Activated T-cell treated with anti-CD3 and anti-CD28 coated beads, Interleukin-2, amount 50 U/mL, for 72 hours (primary cell): ENCODE measurements at regions not wholly inside any gene's neighbourhood (a gene's known extent, or its start where the extent isn't known, plus 50 kb on each side); places are given as distances from the start of the nearest gene placed in this dataset.

Experiments used
- ATAC-seq, 2 donors: fragments of 150-1000 bp; cut with Tn5 transposase; replicated peaks in 1 of 2; 2 replicates each; pipeline ENCODE4 v1.10.0; 2021; ENCODE audit warnings: moderate library complexity in 2 of 2, mild to moderate bottlenecking in 1 of 2
- DNase-seq, 2 donors: peaks; one replicate each; pipeline ENCODE4 v3.0.0; 2021 to 2022; ENCODE audit warnings: mixed read lengths in 1 of 2
- H3K27ac Mint-ChIP-seq: one replicate; pipeline ENCODE4 v1.8.0; 2022; ENCODE audit warnings: mild to moderate bottlenecking, moderate library complexity, mixed read lengths
- H3K27me3 Mint-ChIP-seq: one replicate; pipeline ENCODE4 v1.8.0; 2022; ENCODE audit warnings: low read depth, mixed read lengths
- H3K36me3 Mint-ChIP-seq, 2 donors: one replicate each; pipeline ENCODE4 v1.8.0; 2022; ENCODE audit warnings: mixed read lengths in 2 of 2, mild to moderate bottlenecking in 1 of 2; ENCODE audit not compliant: insufficient read depth in 2 of 2
- H3K4me1 Mint-ChIP-seq: one replicate; pipeline ENCODE4 v1.8.0; 2022; ENCODE audit warnings: low read depth, mixed read lengths
- H3K4me3 Mint-ChIP-seq, 2 donors: one replicate each; pipeline ENCODE4 v1.8.0; 2022; ENCODE audit warnings: mild to moderate bottlenecking in 2 of 2, mixed read lengths in 2 of 2, moderate library complexity in 2 of 2
- H3K9me3 Mint-ChIP-seq, 2 donors: one replicate each; pipeline ENCODE4 v1.8.0; 2022; ENCODE audit warnings: mixed read lengths in 2 of 2

GRCh38 chr5:33161421-33161820 is 279.3 kb upstream of the TARS1 start:
- DNase-seq: no peak
- Mint-ChIP-seq H3K9me3 (peaks cover 0 to 2% of the 10 kb centered on the region in 2 donors), H3K27ac (no peak overlapping the region)

GRCh38 chr5:33162057-33162456 is 278.7 kb upstream of the TARS1 start:
- H3K4me1 Mint-ChIP-seq: no peaks in the 10 kb centered on the region
- ATAC-seq (no peak), DNase-seq (no peak)
- no peaks in the 10 kb centered on the region for H3K27me3 Mint-ChIP-seq
- H3K27ac Mint-ChIP-seq: no peak overlapping the region
- no peaks in the 10 kb centered on the region for H3K36me3 Mint-ChIP-seq
- H3K4me3 Mint-ChIP-seq: no peak overlapping the region
- H3K9me3 Mint-ChIP-seq: peaks cover 0 to 2% of the 10 kb centered on the region in 2 donors

More at GRCh38 chr5:33161421-33161820, 279.3 kb upstream of the TARS1 start:
- no peak for ATAC-seq
- H3K36me3 Mint-ChIP-seq: no peaks in the 10 kb centered on the region
- no peak overlapping the region for H3K4me3 Mint-ChIP-seq
- no peaks in the 10 kb centered on the region for H3K27me3 Mint-ChIP-seq
- H3K4me1 Mint-ChIP-seq: no peaks in the 10 kb centered on the region

DNA sequence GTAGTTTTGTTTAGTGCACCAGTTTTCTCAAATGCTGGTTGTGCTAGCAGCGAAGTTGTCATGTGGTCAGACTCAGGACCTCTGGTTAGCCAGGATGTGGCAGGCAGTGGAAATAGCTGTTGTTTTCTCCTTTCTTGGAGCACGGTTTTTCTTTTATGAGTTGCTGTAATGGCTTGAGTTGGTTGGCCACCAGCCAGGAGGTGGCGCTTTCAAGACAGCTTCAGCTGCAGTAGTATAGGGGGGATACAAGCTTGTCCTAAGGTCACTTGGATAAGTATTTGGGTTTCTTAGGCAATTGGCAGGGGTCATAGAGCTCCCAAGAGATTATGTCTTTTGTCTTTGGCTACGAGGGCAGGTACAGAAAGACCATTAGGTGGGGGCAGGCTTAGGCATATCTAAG is 274.2 kb upstream of the TARS1 start:
- DNase-seq: no peak
- Mint-ChIP-seq H3K36me3 (peaks cover 0 to 10% of the 10 kb centered on the region in 2 donors), H3K27ac (no peak overlapping the region), H3K9me3 (peaks cover 9 to 16% of the 10 kb centered on the region in 2 donors), H3K4me1 (no peaks in the 10 kb centered on the region), H3K27me3 (no peaks in the 10 kb centered on the region), H3K4me3 (no peak overlapping the region)
- no peak for ATAC-seq

DNA sequence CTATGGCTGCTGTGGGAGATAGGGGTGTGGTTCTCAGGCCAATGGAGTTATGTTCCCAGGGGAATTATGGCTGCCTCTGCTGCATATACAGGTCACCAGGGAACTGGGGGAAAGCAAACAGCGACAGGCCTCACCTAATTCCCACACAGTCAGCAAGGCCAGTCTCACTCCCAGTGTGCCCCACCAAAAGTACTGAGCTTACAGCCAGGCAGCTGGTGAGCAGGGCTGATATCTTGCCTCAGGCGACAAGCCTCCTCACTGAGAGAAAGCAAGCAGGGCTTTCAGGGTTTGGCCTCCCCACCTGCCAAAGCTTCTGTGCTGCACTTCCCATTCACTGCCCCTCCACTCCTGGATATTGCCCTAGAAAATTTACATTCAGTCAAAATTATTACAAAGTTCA is 273.8 kb upstream of the TARS1 start:
- H3K4me3 Mint-ChIP-seq: no peak overlapping the region
- H3K4me1 Mint-ChIP-seq: no peaks in the 10 kb centered on the region
- peaks cover 0 to 10% of the 10 kb centered on the region in 2 donors for H3K36me3 Mint-ChIP-seq
- peaks cover 11 to 16% of the 10 kb centered on the region in 2 donors for H3K9me3 Mint-ChIP-seq
- no peak overlapping the region for H3K27ac Mint-ChIP-seq
- ATAC-seq: no peak
- no peak for DNase-seq
- H3K27me3 Mint-ChIP-seq: no peaks in the 10 kb centered on the region

DNA sequence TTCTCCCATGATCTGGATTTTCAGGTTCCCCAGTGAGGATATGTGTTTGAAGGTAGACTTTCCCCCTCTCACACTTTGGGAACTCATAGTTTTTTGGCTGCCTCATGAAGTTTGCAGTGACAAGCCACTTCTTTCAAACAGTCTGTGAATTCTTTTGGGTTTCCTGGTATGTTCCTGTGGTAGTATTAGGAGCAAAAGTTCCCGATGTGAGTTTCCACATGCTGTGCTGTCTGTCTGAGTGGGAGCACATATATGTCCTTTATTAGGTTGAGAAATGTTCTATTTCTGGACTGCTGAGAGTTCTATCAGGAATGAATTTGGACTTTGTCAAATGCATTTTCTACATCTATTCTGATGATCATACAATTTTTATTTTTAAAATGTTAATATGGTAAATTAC is 273.2 kb upstream of the TARS1 start:
- Mint-ChIP-seq H3K27ac (no peak overlapping the region), H3K9me3 (peaks cover 11 to 17% of the 10 kb centered on the region in 2 donors), H3K4me1 (no peaks in the 10 kb centered on the region), H3K4me3 (no peak overlapping the region), H3K27me3 (no peaks in the 10 kb centered on the region), H3K36me3 (peaks cover 0 to 10% of the 10 kb centered on the region in 2 donors)
- no peak for DNase-seq
- no peak for ATAC-seq

GRCh38 chr5:33170411-33170810 is 270.4 kb upstream of the TARS1 start:
- Mint-ChIP-seq H3K27ac (no peak overlapping the region), H3K27me3 (no peaks in the 10 kb centered on the region), H3K4me1 (no peaks in the 10 kb centered on the region), H3K9me3 (peaks cover 11 to 17% of the 10 kb centered on the region in 2 donors), H3K4me3 (no peak overlapping the region), H3K36me3 (peaks cover 0 to 10% of the 10 kb centered on the region in 2 donors)
- ATAC-seq (no peak), DNase-seq (no peak)

DNA sequence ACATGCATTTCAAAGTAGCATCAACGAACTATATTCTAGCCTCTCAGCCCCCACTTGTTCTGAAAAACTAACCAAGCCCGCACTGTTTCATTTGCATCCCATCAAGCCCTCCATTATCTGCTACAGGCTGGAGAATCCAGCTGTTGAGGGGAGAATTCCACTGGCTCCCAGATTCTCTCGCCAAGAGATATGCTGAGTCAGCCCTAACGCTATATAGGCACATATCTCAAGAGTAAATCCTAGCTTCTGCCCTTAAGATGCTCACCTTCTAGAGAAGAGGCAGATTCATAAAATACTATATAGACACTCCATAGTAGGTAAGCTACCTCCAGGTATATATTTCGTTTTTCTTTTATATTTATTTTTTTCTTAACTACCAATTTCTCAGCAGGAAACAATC is 266.4 kb upstream of the TARS1 start:
- Mint-ChIP-seq H3K9me3 (peaks cover 14 to 16% of the 10 kb centered on the region in 2 donors), H3K27ac (no peak overlapping the region), H3K36me3 (peaks cover 0 to 10% of the 10 kb centered on the region in 2 donors), H3K27me3 (no peaks in the 10 kb centered on the region), H3K4me3 (no peak overlapping the region), H3K4me1 (no peaks in the 10 kb centered on the region)
- no peak for DNase-seq
- no peak for ATAC-seq

DNA sequence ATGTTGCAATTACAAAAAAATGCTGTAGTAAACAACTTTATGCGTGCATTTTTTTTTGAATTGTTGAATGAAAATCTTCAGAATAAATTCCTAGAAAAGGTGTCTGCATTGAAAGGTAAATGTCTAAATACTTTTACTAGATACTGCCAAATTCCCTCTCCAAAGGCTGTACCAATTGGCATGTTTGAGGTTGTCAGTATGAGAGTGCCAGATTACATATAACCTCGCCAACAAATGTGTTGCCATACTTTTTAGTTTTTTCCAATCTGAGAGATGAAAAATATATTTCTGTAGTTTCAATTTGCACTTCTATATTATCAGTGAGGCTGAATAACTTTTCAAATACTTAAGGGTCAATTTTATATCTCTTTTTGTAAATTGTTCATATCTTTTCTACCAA is 261.5 kb upstream of the TARS1 start:
- no peak for ATAC-seq
- Mint-ChIP-seq H3K4me1 (no peaks in the 10 kb centered on the region), H3K27ac (peak overlapping the region; percentile 80), H3K4me3 (no peak overlapping the region), H3K27me3 (no peaks in the 10 kb centered on the region), H3K36me3 (no peaks in the 10 kb centered on the region), H3K9me3 (peaks cover 0 to 7% of the 10 kb centered on the region in 2 donors)
- DNase-seq: no peak

- Mint-ChIP-seq H3K27ac (no peak overlapping the region), H3K9me3 (peaks cover 0 to 7% of the 10 kb centered on the region in 2 donors), H3K4me3 (no peak overlapping the region), H3K36me3 (no peaks in the 10 kb centered on the region), H3K27me3 (no peaks in the 10 kb centered on the region), H3K4me1 (no peaks in the 10 kb centered on the region)
- ATAC-seq: no peak
- no peak for DNase-seq
These were observed 259.9 kb upstream of the TARS1 start for GRCh38 chr5:33180900-33181299.

- peaks cover 0 to 5% of the 10 kb centered on the region in 2 donors for H3K9me3 Mint-ChIP-seq
- no peak overlapping the region for H3K4me3 Mint-ChIP-seq
- no peaks in the 10 kb centered on the region for H3K27me3 Mint-ChIP-seq
- no peak overlapping the region for H3K27ac Mint-ChIP-seq
- H3K4me1 Mint-ChIP-seq: no peaks in the 10 kb centered on the region
- no peaks in the 10 kb centered on the region for H3K36me3 Mint-ChIP-seq
- no peak for DNase-seq
- ATAC-seq: no peak
These were observed 257.8 kb upstream of the TARS1 start for GRCh38 chr5:33182986-33183385.

DNA sequence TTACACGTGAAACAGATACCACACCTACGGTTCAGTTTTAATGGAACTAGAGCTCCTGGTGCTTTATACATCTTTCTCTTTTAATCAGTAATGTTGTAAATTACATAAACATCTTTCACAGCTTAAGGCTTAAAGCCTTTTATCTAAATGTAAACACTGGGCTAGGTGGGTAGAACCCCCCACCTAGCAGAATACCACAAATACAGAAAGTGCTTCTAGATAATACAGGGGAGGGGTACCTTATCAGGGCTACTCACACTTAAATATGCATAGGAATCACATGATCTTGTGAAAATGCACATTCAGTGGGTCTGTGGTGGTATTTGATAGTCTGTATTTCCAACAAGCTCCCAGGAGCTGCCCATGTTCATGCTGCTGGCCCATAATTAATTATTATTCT is 256.4 kb upstream of the TARS1 start:
- no peaks in the 10 kb centered on the region for H3K27me3 Mint-ChIP-seq
- no peaks in the 10 kb centered on the region for H3K36me3 Mint-ChIP-seq
- no peaks in the 10 kb centered on the region for H3K4me1 Mint-ChIP-seq
- H3K9me3 Mint-ChIP-seq: peaks cover 3 to 6% of the 10 kb centered on the region in 2 donors
- H3K27ac Mint-ChIP-seq: no peak overlapping the region
- ATAC-seq (no peak), DNase-seq (no peak)
- no peak overlapping the region for H3K4me3 Mint-ChIP-seq

- Mint-ChIP-seq H3K4me1 (no peaks in the 10 kb centered on the region), H3K27me3 (no peaks in the 10 kb centered on the region), H3K36me3 (peaks cover 0 to 1% of the 10 kb centered on the region in 2 donors), H3K9me3 (peaks cover 8 to 9% of the 10 kb centered on the region in 2 donors), H3K27ac (no peak overlapping the region), H3K4me3 (no peak overlapping the region)
- ATAC-seq (no peak), DNase-seq (no peak)
These were observed 252.7 kb upstream of the TARS1 start for GRCh38 chr5:33188089-33188488.

GRCh38 chr5:33194914-33195313 is 245.9 kb upstream of the TARS1 start:
- no peak overlapping the region for H3K4me3 Mint-ChIP-seq
- H3K4me1 Mint-ChIP-seq: no peaks in the 10 kb centered on the region
- no peak overlapping the region for H3K27ac Mint-ChIP-seq
- no peaks in the 10 kb centered on the region for H3K27me3 Mint-ChIP-seq
- no peak for DNase-seq
- peaks cover 0 to 1% of the 10 kb centered on the region in 2 donors for H3K36me3 Mint-ChIP-seq
- peaks cover 4 to 9% of the 10 kb centered on the region in 2 donors for H3K9me3 Mint-ChIP-seq
- no peak for ATAC-seq

DNA sequence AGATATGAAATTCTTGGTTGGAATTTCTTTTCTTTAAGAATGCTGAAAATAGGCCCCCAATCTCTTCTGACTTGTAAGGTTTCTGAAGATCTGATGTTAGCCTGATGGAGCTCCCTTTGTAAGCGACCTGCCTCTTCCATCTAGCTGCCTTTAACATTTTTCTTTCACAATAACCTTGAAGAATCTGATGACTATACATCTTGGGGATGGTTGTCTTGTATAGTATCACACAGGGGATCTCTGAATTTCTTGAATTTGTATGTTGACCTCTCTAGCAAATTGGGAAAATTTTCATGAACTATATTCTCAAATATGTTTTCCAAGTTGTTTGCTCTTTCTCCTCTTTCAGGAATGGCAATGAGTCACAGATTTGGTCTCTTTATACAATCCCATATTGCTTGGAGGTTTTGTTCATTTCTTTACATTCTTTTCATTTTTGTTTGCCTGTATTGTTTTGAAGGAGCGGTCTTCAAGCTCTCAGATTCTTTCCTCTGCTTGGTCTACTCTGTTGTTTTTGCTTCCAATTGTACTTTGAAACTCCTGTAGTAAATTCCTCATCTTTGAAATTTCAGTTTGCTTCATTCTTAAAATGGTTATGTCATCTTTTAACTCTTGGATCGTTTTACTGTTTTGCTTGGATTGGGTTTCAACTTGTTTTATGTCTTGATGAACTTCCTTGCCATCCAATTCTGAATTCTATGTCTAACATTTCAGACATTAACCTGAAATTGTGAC is 245.2 kb upstream of the TARS1 start:
- Mint-ChIP-seq H3K36me3 (peaks cover 0 to 1% of the 10 kb centered on the region in 2 donors), H3K4me3 (no peak overlapping the region), H3K4me1 (no peaks in the 10 kb centered on the region), H3K27me3 (no peaks in the 10 kb centered on the region), H3K9me3 (peaks cover 4 to 9% of the 10 kb centered on the region in 2 donors), H3K27ac (no peak overlapping the region)
- DNase-seq (no peak), ATAC-seq (no peak)
